ENCODE measurements at regions not wholly inside any gene's neighbourhood (a gene's known extent, or its start where the extent isn't known, plus 50 kb on each side); places are given as distances from the start of the nearest gene placed in this dataset. TPM values are rescaled to one million over a fixed set of nuclear protein-coding genes. Genes with fewer than 3 reads are reported as not detected.

GRCh38 chr2:184527058-184527457 lies 71.3 kb upstream of the ZNF804A start:
- H3K36me3 ChIP-seq (ENCODE audit: insufficient read depth): no peaks in the 10 kb centered on the region
- no peak for DNase-seq (ENCODE audit: extremely low spot score)
- no peak overlapping the region for H3K4me3 ChIP-seq (ENCODE audit: low read depth, low read length)
- no peak overlapping the region for H3K27ac ChIP-seq (ENCODE audit: low read depth)
- no peaks in the 10 kb centered on the region for H3K4me1 ChIP-seq (ENCODE audit: insufficient read depth)

DNA sequence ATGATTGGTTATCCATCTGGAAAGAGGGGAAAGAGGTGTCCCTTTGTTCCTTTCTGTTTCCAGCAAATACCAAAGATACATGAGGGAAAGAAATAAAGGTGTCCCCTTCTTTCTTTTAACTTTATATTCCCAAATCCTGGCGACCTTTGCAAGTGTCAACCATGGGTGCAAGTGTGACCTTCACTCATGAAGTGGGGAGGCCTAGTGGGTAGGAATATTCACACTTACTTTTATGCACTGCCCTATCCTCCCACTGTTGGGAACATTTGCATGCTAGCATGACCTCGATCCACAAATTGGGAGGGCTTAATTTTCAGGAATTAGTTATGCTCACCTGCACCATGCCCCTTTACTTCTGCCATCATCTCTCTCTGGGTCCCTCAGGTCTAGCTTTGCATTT lies 70.2 kb upstream of the ZNF804A start:
- no peaks in the 10 kb centered on the region for H3K4me1 ChIP-seq (ENCODE audit: insufficient read depth)

GRCh38 chr2:184530239-184530638 lies 68.1 kb upstream of the ZNF804A start:
- no peak overlapping the region for H3K4me3 ChIP-seq (ENCODE audit: low read depth, low read length)
- H3K27ac ChIP-seq (ENCODE audit: low read depth): no peak overlapping the region
- H3K36me3 ChIP-seq (ENCODE audit: insufficient read depth): no peaks in the 10 kb centered on the region
- DNase-seq (ENCODE audit: extremely low spot score): no peak
- no peaks in the 10 kb centered on the region for H3K4me1 ChIP-seq (ENCODE audit: insufficient read depth)
- WGBS: 86% methylated on average over 7 of the region's 7 CpGs

More for the DNA sequence above, 70.2 kb upstream of the ZNF804A start:
- DNase-seq (ENCODE audit: extremely low spot score): no peak
- Histone ChIP-seq H3K36me3 (ENCODE audit: insufficient read depth) (no peaks in the 10 kb centered on the region), H3K4me3 (ENCODE audit: low read depth, low read length) (no peak overlapping the region), H3K27ac (ENCODE audit: low read depth) (no peak overlapping the region)
- 63% methylated on average over 2 of the region's 2 CpGs for WGBS

DNA sequence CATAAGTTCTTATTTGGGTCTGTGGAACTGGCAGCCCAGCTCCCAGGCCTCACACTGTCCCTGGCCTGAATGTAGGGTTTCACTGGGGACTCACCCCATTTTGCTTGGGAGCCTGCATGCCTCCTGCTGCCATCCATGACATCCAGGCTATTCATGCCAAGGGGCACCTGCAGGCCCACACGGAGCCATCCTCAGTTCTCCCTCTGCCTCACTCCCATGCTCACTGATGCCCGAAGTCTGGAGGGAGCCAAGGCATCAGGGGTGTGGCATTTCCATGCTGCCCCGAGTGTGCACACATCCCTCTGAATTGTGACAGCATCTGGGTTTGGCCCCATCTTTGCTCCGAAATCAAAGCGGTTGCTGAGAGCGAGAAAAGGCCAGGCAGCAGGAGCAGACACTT lies 67.4 kb upstream of the ZNF804A start:
- DNase-seq (ENCODE audit: extremely low spot score): no peak
- H3K4me3 ChIP-seq (ENCODE audit: low read depth, low read length): no peak overlapping the region
- no peak overlapping the region for H3K27ac ChIP-seq (ENCODE audit: low read depth)
- WGBS: 98% methylated on average over 6 of the region's 6 CpGs
- H3K4me1 ChIP-seq (ENCODE audit: insufficient read depth): no peaks in the 10 kb centered on the region
- no peaks in the 10 kb centered on the region for H3K36me3 ChIP-seq (ENCODE audit: insufficient read depth)

- no peak for DNase-seq (ENCODE audit: extremely low spot score)
- H3K4me1 ChIP-seq (ENCODE audit: insufficient read depth): no peaks in the 10 kb centered on the region
- H3K36me3 ChIP-seq (ENCODE audit: insufficient read depth): no peaks in the 10 kb centered on the region
- H3K27ac ChIP-seq (ENCODE audit: low read depth): no peak overlapping the region
- H3K4me3 ChIP-seq (ENCODE audit: low read depth, low read length): no peak overlapping the region
Observed at GRCh38 chr2:184532551-184532950, 65.8 kb upstream of the ZNF804A start.

GRCh38 chr2:184534986-184535385 lies 63.3 kb upstream of the ZNF804A start:
- no peak overlapping the region for H3K4me3 ChIP-seq (ENCODE audit: low read depth, low read length)
- 82% methylated on average over 3 of the region's 3 CpGs for WGBS
- DNase-seq (ENCODE audit: extremely low spot score): no peak

GRCh38 chr2:184540246-184540789 lies 58.0 kb upstream of the ZNF804A start:
- H3K4me1 ChIP-seq (ENCODE audit: insufficient read depth): no peaks in the 10 kb centered on the region
- no peak overlapping the region for H3K4me3 ChIP-seq (ENCODE audit: low read depth, low read length)
- no peak for DNase-seq (ENCODE audit: extremely low spot score)
- H3K27ac ChIP-seq (ENCODE audit: low read depth): no peak overlapping the region
- no peaks in the 10 kb centered on the region for H3K36me3 ChIP-seq (ENCODE audit: insufficient read depth)

More at GRCh38 chr2:184534986-184535385, 63.3 kb upstream of the ZNF804A start:
- Histone ChIP-seq H3K4me1 (ENCODE audit: insufficient read depth) (no peaks in the 10 kb centered on the region), H3K36me3 (ENCODE audit: insufficient read depth) (no peaks in the 10 kb centered on the region), H3K27ac (ENCODE audit: low read depth) (no peak overlapping the region)

- no peak overlapping the region for H3K27ac ChIP-seq (ENCODE audit: low read depth)
- H3K4me3 ChIP-seq (ENCODE audit: low read depth, low read length): no peak overlapping the region
- H3K4me1 ChIP-seq (ENCODE audit: insufficient read depth): no peaks in the 10 kb centered on the region
- DNase-seq (ENCODE audit: extremely low spot score): no peak
- no peaks in the 10 kb centered on the region for H3K36me3 ChIP-seq (ENCODE audit: insufficient read depth)
- WGBS: 82% methylated on average over 2 of the region's 2 CpGs
Observed at GRCh38 chr2:184541591-184541990, 56.7 kb upstream of the ZNF804A start.

GRCh38 chr2:184543832-184544231 lies 54.5 kb upstream of the ZNF804A start:
- no peak overlapping the region for H3K4me3 ChIP-seq (ENCODE audit: low read depth, low read length)
- no peaks in the 10 kb centered on the region for H3K4me1 ChIP-seq (ENCODE audit: insufficient read depth)
- no peak for DNase-seq (ENCODE audit: extremely low spot score)
- WGBS: 76% methylated on average over 1 of the region's 1 CpG
- H3K27ac ChIP-seq (ENCODE audit: low read depth): no peak overlapping the region
- no peaks in the 10 kb centered on the region for H3K36me3 ChIP-seq (ENCODE audit: insufficient read depth)

Small RNAs in the stretch of these regions (small RNA-seq; reads per million reads assigned to genes)
- gene MIR548AE1: not detected
